HEK293 (cell line): ENCODE measurements at regions not wholly inside any gene's neighbourhood (a gene's known extent, or its start where the extent isn't known, plus 50 kb on each side); places are given as distances from the start of the nearest gene placed in this dataset.

Experiments
- ZNF2 ChIP-seq: fragments of 450-650 bp; formaldehyde crosslinking; IDR thresholded peaks from 2 replicates; pipeline ENCODE4 v1.5.1; 2016; ENCODE audit warnings: missing biosample characterization, missing genetic modification characterization
- ZNF274 ChIP-seq, 2 experiments: fragments of 200-500 bp in 1 of 2; fragments of 450-650 bp in 1 of 2; sonication (Bioruptor generic) in 1 of 2; formaldehyde crosslinking in 1 of 2; IDR thresholded peaks; 2 replicates each; pipeline versions ENCODE4 v1.5.1 to v1.6.1; 2014 to 2016; ENCODE audit warnings: borderline replicate concordance in 1 of 2, inconsistent platforms in 1 of 2, low read length in 1 of 2, missing biosample characterization in 1 of 2, missing genetic modification characterization in 1 of 2

DNA sequence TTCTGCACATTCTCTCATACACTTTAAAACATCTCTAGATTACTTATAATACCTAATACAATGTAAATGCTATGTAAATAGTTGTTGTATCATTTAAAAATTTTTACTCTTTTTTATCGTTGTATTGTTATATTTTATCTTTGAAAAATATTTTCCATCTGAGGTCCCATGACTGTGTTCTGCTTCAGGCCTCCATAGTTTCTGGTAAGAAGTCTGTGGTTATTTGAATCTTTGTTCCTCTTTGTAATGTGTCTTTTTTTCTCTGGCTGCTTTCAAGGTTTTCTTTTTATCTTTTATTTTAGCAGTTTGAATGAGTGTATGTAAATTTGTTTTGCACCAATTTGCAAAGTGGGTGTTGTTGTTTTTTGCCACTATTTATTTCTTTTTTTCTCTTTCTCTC lies 263.1 kb downstream of the RPS24 start:
- TF ChIP-seq ZNF274 (IDR thresholded peaks at IDR 0.05; ENCODE audit: low read length), result no peak
- TF ChIP-seq ZNF274 (tag by site-specific recombination; IDR thresholded peaks at IDR 0.05; ENCODE audit: borderline replicate concordance), result no peak
- no peak for TF ChIP-seq ZNF2 (tag by site-specific recombination)
